LNCaP clone FGC (cell line): ENCODE measurements at regions not wholly inside any gene's neighbourhood (a gene's known extent, or its start where the extent isn't known, plus 50 kb on each side); places are given as distances from the start of the nearest gene placed in this dataset.
"Not testable (repeated sequence)": the region's sequence is repeated elsewhere in the genome, so short reads cannot be mapped to it uniquely, and the experiment has no call there.

Experiments used
- DNase-seq: peaks from one replicate; pipeline ENCODE4 v3.0.0-alpha.2; 2011; ENCODE audit warnings: low read depth
- H3K4me3 ChIP-seq: 2 replicates; pipeline ENCODE4 v1.5.1; 2011; ENCODE audit warnings: mild to moderate bottlenecking, low read depth, low read length, control low read depth
- TF ChIP-seq, protein P1 (sequence below): IDR thresholded peaks from 2 replicates; pipeline ENCODE4 v1.5.1; 2012; ENCODE audit warnings: mild to moderate bottlenecking; ENCODE audit not compliant: control insufficient read depth, insufficient read depth; ENCODE audit errors: extremely low read depth

- H3K4me3 ChIP-seq, result no peak overlapping the region
- no peak for DNase-seq
- TF ChIP-seq, protein P1, sequence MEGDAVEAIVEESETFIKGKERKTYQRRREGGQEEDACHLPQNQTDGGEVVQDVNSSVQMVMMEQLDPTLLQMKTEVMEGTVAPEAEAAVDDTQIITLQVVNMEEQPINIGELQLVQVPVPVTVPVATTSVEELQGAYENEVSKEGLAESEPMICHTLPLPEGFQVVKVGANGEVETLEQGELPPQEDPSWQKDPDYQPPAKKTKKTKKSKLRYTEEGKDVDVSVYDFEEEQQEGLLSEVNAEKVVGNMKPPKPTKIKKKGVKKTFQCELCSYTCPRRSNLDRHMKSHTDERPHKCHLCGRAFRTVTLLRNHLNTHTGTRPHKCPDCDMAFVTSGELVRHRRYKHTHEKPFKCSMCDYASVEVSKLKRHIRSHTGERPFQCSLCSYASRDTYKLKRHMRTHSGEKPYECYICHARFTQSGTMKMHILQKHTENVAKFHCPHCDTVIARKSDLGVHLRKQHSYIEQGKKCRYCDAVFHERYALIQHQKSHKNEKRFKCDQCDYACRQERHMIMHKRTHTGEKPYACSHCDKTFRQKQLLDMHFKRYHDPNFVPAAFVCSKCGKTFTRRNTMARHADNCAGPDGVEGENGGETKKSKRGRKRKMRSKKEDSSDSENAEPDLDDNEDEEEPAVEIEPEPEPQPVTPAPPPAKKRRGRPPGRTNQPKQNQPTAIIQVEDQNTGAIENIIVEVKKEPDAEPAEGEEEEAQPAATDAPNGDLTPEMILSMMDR, result no peak
Observed at GRCh38 chr5:124173386-124173785, 573.1 kb downstream of the ZNF608 start.

GRCh38 chr5:124172389-124173003, 573.9 kb downstream of the ZNF608 start:
- TF ChIP-seq, protein P1, result no peak
- no peak overlapping the region for H3K4me3 ChIP-seq
- no peak for DNase-seq

GRCh38 chr5:124168093-124168492, 578.3 kb downstream of the ZNF608 start:
- not testable (repeated sequence) for H3K4me3 ChIP-seq, DNase-seq

DNA sequence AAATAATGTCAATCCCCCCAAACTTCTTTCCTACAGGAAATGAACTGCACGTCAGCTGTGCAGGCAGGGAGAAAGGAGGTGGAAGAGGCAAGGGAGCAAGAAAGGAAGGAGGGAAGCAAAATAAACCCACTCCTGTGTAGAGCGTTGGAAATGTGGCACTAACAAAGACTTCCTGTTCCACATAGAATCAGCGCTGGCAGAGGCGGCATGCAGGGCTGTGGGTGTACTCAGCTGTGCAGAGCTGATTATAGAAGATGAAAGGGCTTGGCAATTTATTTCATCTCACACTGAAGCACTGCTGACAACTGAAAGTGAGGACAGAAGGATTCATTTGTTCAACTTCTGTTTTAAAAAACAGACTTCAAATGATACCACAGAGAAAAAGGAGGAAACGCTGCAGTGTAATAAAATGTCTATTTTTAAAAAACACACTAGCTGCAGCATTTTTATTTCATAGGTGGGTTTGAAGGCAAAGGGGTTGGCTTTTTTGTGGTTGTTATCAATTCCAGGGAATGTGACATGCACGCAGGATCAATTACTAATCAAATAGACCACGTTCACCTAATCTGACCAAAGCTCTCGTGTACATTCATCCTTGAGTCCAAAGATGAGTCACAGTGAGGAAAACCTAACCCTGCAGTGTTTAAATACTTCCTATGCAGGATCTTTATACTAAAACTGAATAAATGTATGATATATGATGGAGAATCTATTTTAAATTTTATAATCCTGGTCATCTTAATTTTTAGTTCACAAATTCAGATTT, 583.5 kb downstream of the ZNF608 start:
- no peak for DNase-seq
- TF ChIP-seq, protein P1, result no peak
- no peak overlapping the region for H3K4me3 ChIP-seq

- TF ChIP-seq, protein P1, result no peak
- H3K4me3 ChIP-seq, result no peak overlapping the region
- DNase-seq, result peak; percentile 40
Observed at GRCh38 chr5:124161266-124161665, 585.2 kb downstream of the ZNF608 start.

GRCh38 chr5:124160265-124160664, 586.2 kb downstream of the ZNF608 start:
- H3K4me3 ChIP-seq, result no peak overlapping the region
- TF ChIP-seq, protein P1, result no peak
- no peak for DNase-seq

- no peak overlapping the region for H3K4me3 ChIP-seq
- no peak for DNase-seq
- TF ChIP-seq, protein P1, result no peak
Observed at GRCh38 chr5:124157320-124157719, 589.1 kb downstream of the ZNF608 start.
